B cell (primary cell): ENCODE measurements at regions not wholly inside any gene's neighbourhood (a gene's known extent, or its start where the extent isn't known, plus 50 kb on each side); places are given as distances from the start of the nearest gene placed in this dataset.

Experiments used
- ATAC-seq: fragments of 200-7000 bp; cut with Tn5 transposase; one replicate; pipeline ENCODE4 v1.10.0; 2021; ENCODE audit warnings: low read depth, mild to moderate bottlenecking, moderate number of reproducible peaks, moderate library complexity
- CTCF ChIA-PET: fragments of 350-600 bp; sonication (Branson Sonifier 250); formaldehyde crosslinking; loops from one replicate; lab custom pipeline; 2021; ENCODE audit warnings: antibody characterized with exemption, inconsistent platforms; lab: Charles Lee
- POLR2A ChIA-PET: fragments of 350-600 bp; sonication (Branson Sonifier 250); formaldehyde crosslinking; loops from one replicate; lab custom pipeline; 2021; ENCODE audit warnings: antibody characterized with exemption; lab: Charles Lee
- DNase-seq: peaks from one replicate; pipeline ENCODE4 v3.0.0; 2013
- H2AFZ ChIP-seq: 2 replicates; pipeline ENCODE4 v1.6.1; 2012; ENCODE audit warnings: mild to moderate bottlenecking, low read depth, low read length; ENCODE audit not compliant: insufficient read depth, poor library complexity, severe bottlenecking
- H3K27ac ChIP-seq, 2 donors: 1 replicate in 1 of 2; 2 replicates in 1 of 2; pipeline ENCODE4 v1.5.1; 2012 to 2013; ENCODE audit warnings: low read length in 2 of 2, mild to moderate bottlenecking in 2 of 2, moderate library complexity in 1 of 2
- H3K27me3 ChIP-seq, 4 experiments: fragments of 200-600 bp in 1 of 4; sonication (generic) in 1 of 4; replicated peaks in 1 of 4; 1 replicate in 2 of 4; 2 replicates in 2 of 4; pipeline versions ENCODE4 v1.6.1 to v1.7.0; 2013 to 2016; ENCODE audit warnings: low read length in 3 of 4, mild to moderate bottlenecking in 2 of 4, mixed read lengths in 1 of 4, moderate library complexity in 1 of 4; ENCODE audit not compliant: insufficient read depth in 4 of 4, control insufficient read depth in 3 of 4; ENCODE audit errors: control extremely low read depth in 1 of 4
- H3K36me3 ChIP-seq, 2 experiments: replicated peaks in 1 of 2; 1 replicate in 1 of 2; 2 replicates in 1 of 2; pipeline versions ENCODE4 v1.6.1 to v1.7.1; 2013; ENCODE audit warnings: low read length in 1 of 2; ENCODE audit not compliant: insufficient read depth in 2 of 2, control insufficient read depth in 1 of 2; ENCODE audit errors: control extremely low read depth in 1 of 2, extremely low read depth in 1 of 2
- H3K4me1 ChIP-seq, 2 donors: fragments of 200-600 bp in 1 of 2; sonication (generic) in 1 of 2; 1 replicate in 1 of 2; 2 replicates in 1 of 2; pipeline versions ENCODE4 v1.5.1 to v1.6.1; 2013 to 2017; ENCODE audit warnings: low read length in 2 of 2; ENCODE audit not compliant: control insufficient read depth in 2 of 2, insufficient read depth in 2 of 2
- H3K4me2 ChIP-seq: replicated peaks from 2 replicates; pipeline ENCODE3; 2012; ENCODE audit warnings: mild to moderate bottlenecking, low read depth, low read length; ENCODE audit not compliant: poor library complexity, severe bottlenecking
- H3K4me3 ChIP-seq, 5 experiments: fragments of 200-600 bp in 1 of 5; sonication (generic) in 1 of 5; 1 replicate in 3 of 5; 2 replicates in 2 of 5; pipeline versions ENCODE4 v1.5.1 to v1.7.0; 2011 to 2016; ENCODE audit warnings: low read length in 4 of 5, mild to moderate bottlenecking in 4 of 5, low read depth in 2 of 5, control low read depth in 1 of 5, moderate library complexity in 1 of 5; ENCODE audit not compliant: insufficient read depth in 1 of 5; ENCODE audit errors: control extremely low read depth in 1 of 5, extremely low read depth in 1 of 5
- H3K79me2 ChIP-seq: fragments of 200-600 bp; sonication (generic); one replicate; pipeline ENCODE4 v1.6.0; 2016; ENCODE audit warnings: low read length; ENCODE audit not compliant: control insufficient read depth, insufficient read depth
- H3K9ac ChIP-seq: fragments of 200-600 bp; sonication (generic); 2 replicates; pipeline ENCODE4 v1.6.1; 2017; ENCODE audit warnings: mild to moderate bottlenecking, low read length, moderate library complexity
- H3K9me3 ChIP-seq, 3 donors: one replicate each; pipeline versions ENCODE4 v1.6.1 to v1.7.1; 2013; ENCODE audit warnings: low read length in 2 of 3; ENCODE audit not compliant: control insufficient read depth in 2 of 3, insufficient read depth in 1 of 3; ENCODE audit errors: control extremely low read depth in 1 of 3
- H4K20me1 ChIP-seq: 2 replicates; pipeline ENCODE4 v1.6.0; 2012; ENCODE audit warnings: mild to moderate bottlenecking, low read length; ENCODE audit not compliant: insufficient read depth, control insufficient read depth, poor library complexity, severe bottlenecking
- H3K27ac Mint-ChIP-seq: one replicate; pipeline ENCODE4 v1.8.0; 2021; ENCODE audit warnings: mixed read lengths
- H3K27me3 Mint-ChIP-seq: one replicate; pipeline ENCODE4 v1.8.0; 2021; ENCODE audit warnings: mixed read lengths
- H3K4me1 Mint-ChIP-seq: one replicate; pipeline ENCODE4 v1.8.0; 2021; ENCODE audit warnings: mixed read lengths
- H3K4me3 Mint-ChIP-seq: one replicate; pipeline ENCODE4 v1.8.0; 2021; ENCODE audit warnings: mixed read lengths
- H3K9me3 Mint-ChIP-seq: one replicate; pipeline ENCODE4 v1.8.0; 2022; ENCODE audit warnings: mixed read lengths; ENCODE audit not compliant: insufficient read depth
- EZH2 ChIP-seq: IDR thresholded peaks from 2 replicates; pipeline ENCODE4 v1.6.1; 2012; ENCODE audit warnings: borderline replicate concordance, low read depth, mild to moderate bottlenecking, moderate library complexity, low read length; ENCODE audit not compliant: insufficient read depth, poor library complexity, severe bottlenecking
- WGBS: methylation state at CpG from one replicate; pipeline ENCODE4 v1.1.5; 2013; ENCODE audit warnings: missing lambda C conversion rate; ENCODE audit not compliant: insufficient coverage; 5-methylcytosine and 5-hydroxymethylcytosine counted together
- intact Hi-C: fragments of 100-400 bp; cut with micrococcal nuclease; formaldehyde crosslinking; loops from one replicate; pipeline ENCODE4 v1.10.0; 2022
- TF ChIP-seq, protein P1 (sequence below): fragments of 200-600 bp; IDR thresholded peaks from one replicate; pipeline ENCODE4 v1.8.0; 2022; ENCODE audit warnings: antibody characterized with exemption, mild to moderate bottlenecking

DNA sequence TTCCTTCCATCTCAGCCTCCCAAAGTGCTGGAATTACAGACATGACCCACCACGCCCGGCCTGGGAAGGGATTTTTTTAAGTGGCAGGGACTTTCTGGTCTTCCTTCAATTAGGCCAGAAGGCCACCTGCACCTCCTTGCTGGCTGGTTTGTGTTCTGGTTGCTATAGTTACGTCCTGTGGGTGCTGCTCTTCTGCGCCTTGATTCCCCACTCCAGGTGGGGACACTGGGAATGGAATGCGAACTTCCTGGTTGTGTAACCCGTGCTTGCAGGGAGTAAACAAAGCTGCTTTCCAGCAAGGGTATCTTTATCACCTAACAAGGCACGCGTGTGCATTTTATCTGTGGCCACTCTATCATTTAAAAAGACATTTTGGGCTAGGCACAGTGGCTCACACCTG, 117.7 kb downstream of the PLEKHG1 start:
- Mint-ChIP-seq H3K27me3 (no peaks in the 10 kb centered on the region), H3K4me3 (no peak overlapping the region), H3K9me3 (no peaks in the 10 kb centered on the region), H3K27ac (peak overlapping the region; percentile 57), H3K4me1 (peaks cover 62% of the 10 kb centered on the region)
- no peak for ATAC-seq
- TF ChIP-seq EZH2, result no peak
- TF ChIP-seq, protein P1, sequence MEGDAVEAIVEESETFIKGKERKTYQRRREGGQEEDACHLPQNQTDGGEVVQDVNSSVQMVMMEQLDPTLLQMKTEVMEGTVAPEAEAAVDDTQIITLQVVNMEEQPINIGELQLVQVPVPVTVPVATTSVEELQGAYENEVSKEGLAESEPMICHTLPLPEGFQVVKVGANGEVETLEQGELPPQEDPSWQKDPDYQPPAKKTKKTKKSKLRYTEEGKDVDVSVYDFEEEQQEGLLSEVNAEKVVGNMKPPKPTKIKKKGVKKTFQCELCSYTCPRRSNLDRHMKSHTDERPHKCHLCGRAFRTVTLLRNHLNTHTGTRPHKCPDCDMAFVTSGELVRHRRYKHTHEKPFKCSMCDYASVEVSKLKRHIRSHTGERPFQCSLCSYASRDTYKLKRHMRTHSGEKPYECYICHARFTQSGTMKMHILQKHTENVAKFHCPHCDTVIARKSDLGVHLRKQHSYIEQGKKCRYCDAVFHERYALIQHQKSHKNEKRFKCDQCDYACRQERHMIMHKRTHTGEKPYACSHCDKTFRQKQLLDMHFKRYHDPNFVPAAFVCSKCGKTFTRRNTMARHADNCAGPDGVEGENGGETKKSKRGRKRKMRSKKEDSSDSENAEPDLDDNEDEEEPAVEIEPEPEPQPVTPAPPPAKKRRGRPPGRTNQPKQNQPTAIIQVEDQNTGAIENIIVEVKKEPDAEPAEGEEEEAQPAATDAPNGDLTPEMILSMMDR, result no peak
- Histone ChIP-seq H4K20me1 (peaks cover 41% of the 10 kb centered on the region), H2AFZ (no peak overlapping the region), H3K4me3 (no peak overlapping the region), H3K79me2 (peaks cover 98% of the 10 kb centered on the region), H3K9me3 (no peaks in the 10 kb centered on the region), H3K9ac (no peak overlapping the region), H3K36me3 (peaks cover 0 to 4% of the 10 kb centered on the region in 2 experiments), H3K4me1 (peaks cover 22 to 35% of the 10 kb centered on the region in 2 donors), H3K27ac (no peak overlapping the region), H3K4me2 (no peak overlapping the region), H3K27me3 (no peaks in the 10 kb centered on the region)
- intact Hi-C loops, result no loop called here
- DNase-seq, result no peak
- ChIA-PET POLR2A (no interaction called here), CTCF (no interaction called here)
- 93% methylated on average over 6 of the region's 8 CpGs for WGBS

DNA sequence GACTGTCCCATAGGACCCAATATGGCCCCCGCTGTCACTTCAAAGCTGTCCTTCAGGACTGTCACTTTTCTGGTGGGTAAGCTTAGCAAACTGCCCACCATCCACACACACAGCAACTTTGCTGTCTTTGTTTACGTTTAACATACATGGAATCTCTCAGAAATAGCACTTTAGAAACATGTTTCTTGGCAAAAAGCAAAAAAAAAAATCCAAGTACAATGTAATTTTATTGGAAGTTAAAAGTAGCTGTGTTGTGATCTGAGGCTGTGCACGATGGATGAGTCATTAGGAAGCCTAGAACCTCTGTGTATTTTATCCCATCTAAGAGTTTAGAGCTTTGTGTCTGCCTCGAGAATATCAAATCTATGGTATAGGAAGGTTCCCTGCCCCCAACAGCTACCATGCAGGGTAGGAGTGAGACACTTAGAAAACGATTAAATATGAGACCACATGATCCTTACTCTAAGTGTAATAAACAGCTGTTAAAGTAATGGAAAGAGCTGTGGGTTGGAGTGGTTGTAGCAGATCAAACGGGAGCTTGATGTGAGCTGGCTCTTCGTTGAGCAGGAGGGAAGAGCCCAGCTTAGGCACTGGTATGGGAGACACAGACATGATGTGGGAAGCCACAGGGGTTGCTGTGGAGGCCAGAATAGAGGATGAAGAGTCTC, 119.5 kb downstream of the PLEKHG1 start:
- Histone ChIP-seq H3K27ac (peak overlapping the region in 1 of 2 donors; percentile 3), H3K79me2 (peaks cover 98% of the 10 kb centered on the region), H3K27me3 (no peaks in the 10 kb centered on the region), H2AFZ (no peak overlapping the region), H4K20me1 (peaks cover 58% of the 10 kb centered on the region), H3K4me3 (no peak overlapping the region), H3K4me2 (no peak overlapping the region), H3K36me3 (peaks cover 0 to 6% of the 10 kb centered on the region in 2 experiments), H3K9ac (no peak overlapping the region), H3K4me1 (peaks cover 39 to 49% of the 10 kb centered on the region in 2 donors), H3K9me3 (no peaks in the 10 kb centered on the region)
- POLR2A ChIA-PET, result no interaction called here
- 97% methylated on average over 3 of the region's 7 CpGs for WGBS
- no peaks in the 10 kb centered on the region for H3K27me3 Mint-ChIP-seq
- TF ChIP-seq EZH2, result no peak
- TF ChIP-seq, protein P1, result no peak
- intact Hi-C loops, result no loop called here
- CTCF ChIA-PET, result interaction anchor here (1.1 to 1.8 kb wide), 4 partner anchors 22 to 112 kb away, joined by 3 to 6 read pairs (median 4); no protein-coding TSS in a partner anchor
- ATAC-seq, result no peak
- peak overlapping the region; percentile 4 for H3K4me3 Mint-ChIP-seq
- no peaks in the 10 kb centered on the region for H3K9me3 Mint-ChIP-seq
- no peak for DNase-seq
- no peak overlapping the region for H3K27ac Mint-ChIP-seq
- H3K4me1 Mint-ChIP-seq, result peaks cover 64% of the 10 kb centered on the region
